Occipital lobe (tissue), 1 donor: ENCODE measurements at regions not wholly inside any gene's neighbourhood (a gene's known extent, or its start where the extent isn't known, plus 50 kb on each side); places are given as distances from the start of the nearest gene placed in this dataset.
"Not testable (repeated sequence)": the region's sequence is repeated elsewhere in the genome, so short reads cannot be mapped to it uniquely, and the experiment has no call there.

ENCODE experiments used
- DNase-seq: peaks from one replicate; lab custom pipeline; 2025; lab: John Stamatoyannopoulos, UW

GRCh38 chrX:40887476-40887875, 152.1 kb upstream of the MED14 start:
- DNase-seq: no peak

GRCh38 chrX:40891798-40892197, 156.5 kb upstream of the MED14 start:
- DNase-seq: no peak

- no peak for DNase-seq
These were observed 158.0 kb upstream of the MED14 start for GRCh38 chrX:40893251-40893910.

GRCh38 chrX:40895246-40895645, 159.9 kb upstream of the MED14 start:
- no peak for DNase-seq

- DNase-seq: no peak
These were observed 162.5 kb upstream of the MED14 start for GRCh38 chrX:40897718-40898270.

GRCh38 chrX:40904739-40905138, 169.4 kb upstream of the MED14 start:
- not testable (repeated sequence) for DNase-seq

GRCh38 chrX:40908026-40908425, 172.7 kb upstream of the MED14 start:
- no peak for DNase-seq

- no peak for DNase-seq
These were observed 173.6 kb upstream of the MED14 start for GRCh38 chrX:40908857-40909475.

- no peak for DNase-seq
These were observed 173.1 kb upstream of the USP9X start for GRCh38 chrX:40912166-40912565.

- DNase-seq: no peak
These were observed 172.7 kb upstream of the USP9X start for GRCh38 chrX:40912576-40912975.

GRCh38 chrX:40920351-40920750, 164.9 kb upstream of the USP9X start:
- no peak for DNase-seq

GRCh38 chrX:40922307-40922706, 162.9 kb upstream of the USP9X start:
- no peak for DNase-seq

- DNase-seq: not testable (repeated sequence)
These were observed 158.4 kb upstream of the USP9X start for GRCh38 chrX:40926739-40927427.

GRCh38 chrX:40928076-40928475, 157.2 kb upstream of the USP9X start:
- no peak for DNase-seq

- no peak for DNase-seq
These were observed 153.3 kb upstream of the USP9X start for GRCh38 chrX:40931921-40932320.

- no peak for DNase-seq
These were observed 152.0 kb upstream of the USP9X start for GRCh38 chrX:40933132-40933705.

- no peak for DNase-seq
These were observed 151.4 kb upstream of the USP9X start for GRCh38 chrX:40933706-40934425.

GRCh38 chrX:40936827-40937226, 148.4 kb upstream of the USP9X start:
- no peak for DNase-seq

- DNase-seq: no peak
These were observed 146.8 kb upstream of the USP9X start for GRCh38 chrX:40938423-40938822.

- no peak for DNase-seq
These were observed 142.1 kb upstream of the USP9X start for GRCh38 chrX:40943093-40943641.

GRCh38 chrX:40945361-40945713, 139.9 kb upstream of the USP9X start:
- DNase-seq: no peak
